Kidney epithelial cell (primary cell): ENCODE measurements at regions not wholly inside any gene's neighbourhood (a gene's known extent, or its start where the extent isn't known, plus 50 kb on each side); places are given as distances from the start of the nearest gene placed in this dataset.

Experiments
- DNase-seq: peaks from one replicate; pipeline ENCODE4 v3.0.0-alpha.2; 2010; ENCODE audit warnings: low read depth
- H3K27me3 ChIP-seq: 2 replicates; pipeline ENCODE4 v1.6.0; 2011; ENCODE audit warnings: low read length; ENCODE audit not compliant: control insufficient read depth, insufficient read depth
- H3K36me3 ChIP-seq: 2 replicates; pipeline ENCODE4 v1.5.1; 2011; ENCODE audit warnings: low read length; ENCODE audit not compliant: control insufficient read depth, insufficient read depth
- H3K4me3 ChIP-seq: 2 replicates; pipeline ENCODE4 v1.5.1; 2011; ENCODE audit warnings: low read depth, mild to moderate bottlenecking, control low read depth, low read length
- TF ChIP-seq, protein P1 (sequence below): IDR thresholded peaks from 2 replicates; pipeline ENCODE4 v1.5.1; 2011; ENCODE audit warnings: mild to moderate bottlenecking, moderate library complexity, low read length, control low read depth, inconsistent platforms; ENCODE audit not compliant: insufficient read depth, poor library complexity, severe bottlenecking

DNA sequence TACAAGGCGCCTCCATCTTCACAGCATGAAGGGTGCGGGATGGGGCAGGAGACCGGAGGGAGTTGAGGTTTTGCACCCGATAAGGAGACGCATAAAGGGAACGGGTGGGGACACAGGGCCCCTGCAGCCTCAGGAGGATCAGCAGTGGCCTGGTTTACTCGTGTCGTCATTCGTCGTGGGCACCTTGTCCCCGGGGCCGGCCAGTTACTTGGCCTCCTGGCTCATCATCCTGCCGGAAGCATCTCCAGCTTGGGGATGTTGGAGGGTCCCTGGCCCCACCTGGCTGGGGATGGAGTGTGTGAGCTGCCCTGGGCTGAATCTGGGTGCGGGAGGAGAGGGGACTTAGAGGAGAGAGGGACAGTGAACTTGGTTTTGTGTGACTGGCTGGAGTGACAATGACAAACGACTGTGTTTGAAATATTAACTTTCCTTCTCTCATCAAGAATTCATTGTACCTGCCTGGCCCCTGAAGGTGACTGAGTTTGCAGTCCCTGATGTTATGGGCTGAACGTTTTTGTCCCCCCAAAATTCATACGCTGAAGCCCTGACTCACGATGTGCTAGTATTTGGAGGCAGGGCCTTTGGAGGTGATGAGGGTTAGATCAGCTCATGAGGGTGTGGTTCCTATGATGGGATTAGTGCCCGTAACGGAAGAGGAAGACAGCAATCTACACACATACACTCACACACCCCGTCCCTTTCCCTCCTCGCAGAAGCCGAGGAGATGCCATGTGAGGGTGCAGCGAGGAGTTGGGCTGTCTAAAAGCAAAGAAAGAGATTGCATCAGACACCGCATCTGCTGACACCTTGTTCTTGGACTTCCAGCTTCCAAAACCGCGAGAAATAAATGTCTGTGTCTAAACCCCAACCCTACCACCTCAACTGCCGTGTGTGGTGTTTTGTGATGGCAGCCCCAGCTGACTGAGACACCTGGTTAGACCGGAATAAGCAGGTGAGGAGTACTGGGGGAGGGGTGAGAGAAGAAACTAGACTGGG lies 65.0 kb upstream of the MAP3K4 start:
- H3K27me3 ChIP-seq: peaks cover 3% of the 10 kb centered on the region
- H3K4me3 ChIP-seq: no peak overlapping the region
- DNase-seq: no peak
- no peaks in the 10 kb centered on the region for H3K36me3 ChIP-seq
- TF ChIP-seq, protein P1, sequence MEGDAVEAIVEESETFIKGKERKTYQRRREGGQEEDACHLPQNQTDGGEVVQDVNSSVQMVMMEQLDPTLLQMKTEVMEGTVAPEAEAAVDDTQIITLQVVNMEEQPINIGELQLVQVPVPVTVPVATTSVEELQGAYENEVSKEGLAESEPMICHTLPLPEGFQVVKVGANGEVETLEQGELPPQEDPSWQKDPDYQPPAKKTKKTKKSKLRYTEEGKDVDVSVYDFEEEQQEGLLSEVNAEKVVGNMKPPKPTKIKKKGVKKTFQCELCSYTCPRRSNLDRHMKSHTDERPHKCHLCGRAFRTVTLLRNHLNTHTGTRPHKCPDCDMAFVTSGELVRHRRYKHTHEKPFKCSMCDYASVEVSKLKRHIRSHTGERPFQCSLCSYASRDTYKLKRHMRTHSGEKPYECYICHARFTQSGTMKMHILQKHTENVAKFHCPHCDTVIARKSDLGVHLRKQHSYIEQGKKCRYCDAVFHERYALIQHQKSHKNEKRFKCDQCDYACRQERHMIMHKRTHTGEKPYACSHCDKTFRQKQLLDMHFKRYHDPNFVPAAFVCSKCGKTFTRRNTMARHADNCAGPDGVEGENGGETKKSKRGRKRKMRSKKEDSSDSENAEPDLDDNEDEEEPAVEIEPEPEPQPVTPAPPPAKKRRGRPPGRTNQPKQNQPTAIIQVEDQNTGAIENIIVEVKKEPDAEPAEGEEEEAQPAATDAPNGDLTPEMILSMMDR: no peak

DNA sequence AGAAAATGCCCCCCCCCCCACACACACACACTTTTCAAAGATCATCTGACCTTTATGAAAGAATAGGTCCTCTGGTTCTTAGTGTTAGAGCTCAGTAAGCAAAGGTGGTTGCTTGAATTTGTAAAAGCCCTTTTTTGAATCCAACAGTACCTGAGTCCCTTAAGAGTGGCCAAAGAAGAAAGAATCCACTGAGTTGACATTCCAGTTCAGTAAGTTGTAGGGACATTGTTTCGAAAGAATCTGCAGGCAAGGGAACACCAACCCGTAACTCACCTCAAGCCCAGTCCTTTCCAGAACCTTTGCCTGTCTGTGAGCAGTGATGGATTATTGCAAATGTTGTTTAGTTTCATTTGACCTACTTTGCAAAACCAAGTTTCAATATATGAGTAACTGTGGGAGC lies 64.2 kb upstream of the MAP3K4 start:
- Histone ChIP-seq H3K4me3 (no peak overlapping the region), H3K27me3 (peaks cover 3% of the 10 kb centered on the region), H3K36me3 (no peaks in the 10 kb centered on the region)
- TF ChIP-seq, protein P1: no peak
- no peak for DNase-seq

DNA sequence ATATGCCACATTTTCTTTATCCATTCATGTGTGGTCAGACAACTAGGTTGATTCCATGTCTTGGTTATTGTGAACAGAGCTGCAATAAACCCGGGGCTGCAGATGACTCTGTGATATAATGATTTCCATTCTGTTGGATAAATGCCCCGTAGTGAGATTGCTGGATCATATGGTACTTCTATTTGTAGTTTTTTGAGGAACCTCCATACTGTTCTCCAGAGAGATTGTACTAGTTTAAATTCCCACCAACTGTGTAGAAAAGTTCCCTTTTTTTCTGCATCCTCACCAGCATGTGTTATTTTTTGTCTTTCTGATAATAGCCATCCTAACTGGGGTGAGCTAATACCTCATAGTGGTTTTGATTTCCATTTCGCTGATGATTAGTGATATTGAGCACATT lies 62.2 kb upstream of the MAP3K4 start:
- no peaks in the 10 kb centered on the region for H3K36me3 ChIP-seq
- H3K4me3 ChIP-seq: no peak overlapping the region
- no peak for DNase-seq
- TF ChIP-seq, protein P1: no peak
- peaks cover 3% of the 10 kb centered on the region for H3K27me3 ChIP-seq

DNA sequence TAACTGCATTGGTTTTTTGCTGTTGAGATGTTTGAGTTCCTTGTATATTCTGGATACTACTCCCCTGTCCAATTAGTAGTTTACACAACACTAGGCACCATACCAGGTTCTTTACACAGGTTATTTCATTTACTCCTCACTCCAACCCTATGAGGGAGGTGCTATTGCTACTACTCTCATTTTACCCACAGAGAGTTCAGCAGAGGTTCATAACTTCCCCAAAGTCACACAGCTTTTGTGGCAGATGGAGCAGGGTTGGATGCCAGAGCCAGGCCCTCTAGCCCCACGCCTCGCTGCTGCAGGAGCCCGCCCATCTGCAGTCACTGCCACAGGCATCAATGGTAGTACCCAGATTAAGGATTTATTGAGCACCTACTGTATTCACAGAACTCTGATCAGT lies 61.7 kb upstream of the MAP3K4 start:
- Histone ChIP-seq H3K27me3 (peaks cover 3% of the 10 kb centered on the region), H3K4me3 (no peak overlapping the region), H3K36me3 (no peaks in the 10 kb centered on the region)
- no peak for DNase-seq
- TF ChIP-seq, protein P1: no peak

DNA sequence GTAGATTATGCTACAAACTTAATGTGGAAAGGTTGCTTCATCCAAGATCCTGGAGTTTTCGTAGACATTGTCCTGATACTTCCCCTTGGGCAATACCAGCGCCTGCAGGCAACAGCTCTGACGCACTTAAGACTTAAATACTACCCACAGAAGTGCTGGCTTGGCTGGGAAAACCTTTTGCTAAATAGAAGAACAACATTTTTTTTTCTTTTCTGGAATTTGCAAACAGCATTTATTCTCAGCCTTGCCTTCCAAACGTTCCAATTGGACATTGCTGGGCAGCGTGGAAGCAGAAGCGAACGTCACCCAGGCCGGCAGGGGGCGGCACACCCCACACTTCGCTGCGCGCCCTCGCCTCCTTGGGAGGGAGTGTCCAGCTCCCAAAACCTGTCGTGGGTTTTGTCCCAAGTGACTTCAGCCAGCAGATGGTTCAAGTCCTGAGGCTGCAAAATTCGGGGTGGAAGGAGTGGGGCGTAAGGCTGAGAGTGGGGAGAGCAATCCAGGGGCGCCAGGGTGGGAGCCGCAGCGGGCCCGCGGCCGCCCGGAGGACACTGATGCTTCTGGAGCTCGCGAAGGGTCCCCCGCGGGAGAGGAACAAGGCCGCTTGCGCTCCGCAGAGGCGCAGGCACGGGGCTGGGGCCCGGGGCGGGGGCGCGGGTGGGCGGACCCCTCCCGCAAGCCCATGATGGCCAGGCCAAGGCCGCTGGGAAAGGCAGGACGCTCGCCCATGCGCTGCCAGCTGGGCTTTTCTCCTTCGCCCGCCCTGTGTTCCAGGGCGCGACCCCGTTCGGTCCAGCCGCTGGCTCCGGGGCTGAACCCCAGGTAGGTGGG lies 60.8 kb upstream of the MAP3K4 start:
- peaks cover 3% of the 10 kb centered on the region for H3K27me3 ChIP-seq
- peak overlapping the region; percentile 50 for H3K4me3 ChIP-seq
- no peaks in the 10 kb centered on the region for H3K36me3 ChIP-seq
- peak; percentile 16 for DNase-seq
- TF ChIP-seq, protein P1: peak; percentile 95
